HT1080 (cell line): ENCODE measurements at regions not wholly inside any gene's neighbourhood (a gene's known extent, or its start where the extent isn't known, plus 50 kb on each side); places are given as distances from the start of the nearest gene placed in this dataset.
"Not testable (repeated sequence)": the region's sequence is repeated elsewhere in the genome, so short reads cannot be mapped to it uniquely, and the experiment has no call there.

ENCODE experiments used
- DNase-seq: peaks from one replicate; pipeline ENCODE4 v3.0.0-alpha.2; 2015; ENCODE audit warnings: low read depth

- no peak for DNase-seq
These were observed 319.1 kb downstream of the KIF20B start for GRCh38 chr10:90020506-90020905.

DNA sequence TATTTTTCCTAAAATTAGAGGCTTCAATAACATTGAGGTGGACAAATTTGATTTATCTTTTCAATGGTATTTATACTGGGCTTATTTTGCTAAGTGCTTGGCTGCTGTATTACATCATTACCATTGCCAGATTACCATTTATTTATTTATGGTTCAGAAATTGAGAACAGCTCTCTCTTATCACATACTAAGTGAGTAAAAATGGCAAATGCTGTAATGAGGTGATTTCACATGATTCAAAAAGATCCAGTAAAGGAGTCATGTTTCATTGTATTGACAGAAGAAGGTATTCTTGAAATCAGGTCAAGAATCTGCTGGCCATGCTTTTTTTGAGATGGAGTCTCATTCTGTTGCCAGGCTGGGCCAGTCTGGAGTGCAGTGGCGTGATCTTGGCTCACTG, 322.6 kb downstream of the KIF20B start:
- DNase-seq: no peak

DNA sequence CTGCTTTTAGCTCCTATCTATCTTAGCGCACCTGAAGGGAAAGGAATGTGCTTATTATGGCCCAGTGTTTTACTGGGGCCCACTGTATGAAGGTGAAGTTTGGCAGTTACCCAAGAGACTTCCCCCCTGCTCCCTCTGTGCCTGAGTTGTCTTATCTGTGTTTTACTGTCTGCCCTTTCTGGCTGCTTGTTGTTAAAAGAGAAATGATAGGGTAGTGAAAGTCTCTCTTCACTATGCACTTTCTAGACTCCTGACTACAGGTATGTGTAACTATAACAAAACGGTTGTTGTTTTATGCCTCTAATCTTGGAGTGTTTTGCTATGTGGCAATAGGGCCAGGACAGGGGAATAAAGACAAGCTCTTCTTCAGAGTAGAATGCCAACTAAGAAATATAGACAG, 326.9 kb downstream of the KIF20B start:
- DNase-seq: no peak

DNA sequence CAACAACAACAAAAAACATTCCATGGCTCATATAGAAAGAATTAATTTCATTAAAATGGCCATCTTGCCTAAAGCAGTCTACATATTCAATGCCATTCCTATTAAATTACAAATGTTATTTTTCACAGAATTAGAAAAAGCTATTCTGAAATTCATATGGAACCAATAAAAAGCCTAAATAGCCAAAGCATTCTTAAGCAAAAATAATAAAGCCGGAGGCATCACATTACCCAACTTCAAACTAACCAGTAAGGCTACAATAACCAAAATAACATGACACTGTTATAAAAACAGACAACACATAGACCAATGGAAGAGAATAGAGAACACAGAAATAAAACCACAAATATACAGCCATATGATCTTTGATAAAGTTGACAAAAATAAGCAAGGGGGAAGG, 330.4 kb downstream of the KIF20B start:
- no peak for DNase-seq

DNA sequence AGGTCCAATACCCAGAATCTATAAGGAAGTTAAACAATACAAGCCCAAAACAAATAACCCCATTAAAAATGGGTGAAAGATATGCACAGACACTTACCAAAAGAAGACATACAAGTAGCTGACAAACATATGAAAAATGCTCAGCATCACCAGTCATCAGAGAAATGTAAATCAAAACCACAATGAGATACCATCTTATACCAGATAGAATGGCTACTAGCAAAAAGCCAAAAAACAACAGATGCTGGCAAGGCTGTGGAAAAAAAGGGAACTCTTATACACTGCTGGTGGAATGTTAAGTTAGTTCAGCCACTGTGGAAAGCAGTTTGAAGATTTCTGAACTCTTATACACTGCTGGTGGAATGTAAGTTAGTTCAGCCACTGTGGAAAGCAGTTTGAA, 331.1 kb downstream of the KIF20B start:
- no peak for DNase-seq

DNA sequence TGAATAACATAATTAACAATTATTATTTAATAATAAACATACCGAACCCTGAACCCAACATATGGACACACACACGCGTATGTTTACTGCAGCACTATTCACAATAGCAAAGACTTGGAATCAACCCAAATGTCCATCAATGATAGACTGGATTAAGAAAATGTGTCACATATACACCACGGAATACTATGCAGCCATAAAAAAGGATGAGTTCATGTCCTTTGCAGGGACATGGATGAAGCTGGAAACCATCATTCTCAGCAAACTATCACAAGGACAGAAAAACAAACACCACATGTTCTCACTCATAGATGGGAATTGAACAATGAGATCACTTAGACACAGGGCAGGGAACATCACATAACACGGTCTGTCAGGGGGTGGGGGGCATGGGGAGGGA, 333.5 kb downstream of the KIF20B start:
- not testable (repeated sequence) for DNase-seq

DNA sequence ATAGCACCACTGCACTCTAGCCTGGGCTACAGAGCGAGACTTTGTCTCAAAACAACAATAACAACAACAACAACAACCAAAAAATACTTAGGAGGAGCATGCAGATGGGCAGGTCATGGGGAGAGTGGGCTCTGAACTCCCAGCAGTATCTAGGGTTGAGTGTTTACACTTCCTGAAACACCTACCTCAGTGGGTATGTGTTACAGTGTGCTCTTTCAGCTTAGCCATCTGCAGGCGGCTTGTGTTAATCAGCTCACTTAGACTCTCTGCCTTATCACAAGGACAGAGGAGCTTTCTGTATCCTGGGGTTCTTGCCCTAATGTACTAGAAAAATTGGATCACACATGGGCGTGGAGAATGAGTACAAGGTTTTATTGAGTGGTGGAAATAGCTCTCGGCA, 340.2 kb downstream of the KIF20B start:
- DNase-seq: no peak

GRCh38 chr10:90042075-90042474, 340.7 kb downstream of the KIF20B start:
- DNase-seq: no peak

DNA sequence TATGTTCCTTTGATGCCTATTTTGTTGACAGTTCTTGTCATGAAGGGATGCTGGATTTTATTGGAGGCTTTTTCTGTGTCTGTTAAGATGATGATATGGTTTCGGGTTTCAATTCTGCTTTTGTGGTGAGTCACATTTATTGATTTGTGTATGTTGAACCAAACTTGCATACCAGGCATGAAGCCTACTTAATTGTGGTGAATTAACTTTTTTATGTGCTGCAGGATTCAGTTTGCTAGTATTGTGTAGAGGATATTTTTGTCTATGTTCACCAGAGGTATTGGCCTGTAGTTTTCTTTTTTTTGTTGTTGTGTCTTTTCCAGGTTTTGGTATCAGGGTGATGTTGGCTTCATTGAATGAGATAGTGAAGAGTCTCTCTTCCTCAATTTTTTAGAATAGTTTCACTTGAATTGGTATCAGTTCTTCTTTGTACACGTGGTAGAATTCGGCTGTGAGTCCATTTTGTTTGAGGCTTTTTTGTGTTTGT, 345.9 kb downstream of the KIF20B start:
- no peak for DNase-seq

- no peak for DNase-seq
These were observed 349.7 kb downstream of the KIF20B start for GRCh38 chr10:90051053-90051452.

DNA sequence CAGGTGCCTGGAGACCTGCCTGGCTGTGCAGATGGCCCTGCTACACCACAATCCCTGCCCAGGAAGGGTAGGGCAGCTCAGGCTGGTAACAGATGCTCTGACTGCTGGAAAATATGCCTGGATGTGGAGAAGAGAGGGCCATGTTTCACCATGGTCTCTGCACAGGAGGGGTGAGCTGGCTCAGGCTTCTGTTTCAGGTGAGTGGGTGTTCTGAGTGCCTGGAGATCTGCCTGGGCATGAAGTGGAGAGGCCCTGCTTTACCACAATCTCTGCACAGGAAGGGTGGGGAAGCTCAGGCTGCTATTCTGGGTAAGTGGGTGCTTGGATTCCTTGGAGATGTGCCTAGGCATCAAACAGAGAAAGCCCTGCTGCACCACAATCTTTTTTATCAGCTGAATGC, 350.1 kb downstream of the KIF20B start:
- peak; percentile 46 for DNase-seq

DNA sequence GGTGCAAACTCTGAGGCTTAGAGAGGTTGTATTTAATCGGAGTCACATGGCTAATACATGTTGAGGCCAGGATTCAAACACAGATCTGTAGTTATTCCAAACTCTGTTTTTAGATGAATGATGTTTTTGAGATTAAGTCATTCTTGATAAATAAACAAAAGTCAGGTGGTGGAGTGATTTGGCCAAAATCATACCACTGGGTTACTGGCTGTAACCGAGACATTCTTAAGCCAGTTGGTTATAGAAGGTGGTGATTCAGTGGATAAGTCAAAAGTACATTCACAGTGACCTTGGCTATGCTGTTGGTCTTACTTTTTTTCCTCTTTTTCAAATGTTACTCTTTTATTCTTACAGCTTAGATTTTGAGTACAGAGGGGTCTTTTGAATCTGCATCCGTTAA, 361.4 kb downstream of the KIF20B start:
- peak; percentile 15 for DNase-seq

GRCh38 chr10:90064295-90064694, 362.9 kb downstream of the KIF20B start:
- DNase-seq: no peak

DNA sequence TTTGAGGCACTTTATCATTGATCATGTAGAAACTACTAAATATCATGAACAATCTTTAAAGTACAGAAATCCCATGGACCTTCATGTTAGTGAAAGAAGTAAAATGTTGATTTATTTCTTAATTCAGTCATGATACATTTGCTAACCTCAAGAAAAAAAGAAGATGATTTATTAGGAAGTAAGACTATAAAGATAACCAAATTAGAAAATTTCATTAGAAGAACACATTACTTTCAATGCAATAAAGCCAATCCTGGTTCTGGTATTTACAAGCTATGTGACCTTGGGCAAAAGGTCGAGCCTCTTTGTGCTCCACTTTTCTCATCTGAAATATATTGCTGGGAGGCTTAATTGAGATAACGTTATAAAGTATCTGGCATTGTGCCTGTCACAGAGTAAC, 365.0 kb downstream of the KIF20B start:
- DNase-seq: no peak

DNA sequence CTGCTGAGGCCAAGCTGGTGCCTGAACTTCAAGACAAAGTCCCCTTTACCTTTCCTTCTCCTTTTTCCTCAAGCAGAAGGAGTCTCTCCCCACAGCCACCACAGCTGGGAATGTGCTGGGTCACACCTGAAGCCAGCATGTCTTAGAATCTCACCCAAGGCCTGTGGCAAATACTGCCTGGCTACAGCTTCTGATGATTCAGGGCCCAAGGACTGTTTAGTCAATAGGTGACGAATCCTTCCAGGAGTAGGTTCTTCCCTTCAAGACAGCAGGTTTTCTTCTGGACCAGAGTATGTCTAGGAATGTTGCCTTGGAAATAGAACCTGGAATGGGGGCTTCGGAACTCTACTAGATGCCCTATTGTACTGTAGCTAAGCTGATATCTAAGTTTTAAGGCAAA, 374.6 kb downstream of the KIF20B start:
- DNase-seq: peak; percentile 34

DNA sequence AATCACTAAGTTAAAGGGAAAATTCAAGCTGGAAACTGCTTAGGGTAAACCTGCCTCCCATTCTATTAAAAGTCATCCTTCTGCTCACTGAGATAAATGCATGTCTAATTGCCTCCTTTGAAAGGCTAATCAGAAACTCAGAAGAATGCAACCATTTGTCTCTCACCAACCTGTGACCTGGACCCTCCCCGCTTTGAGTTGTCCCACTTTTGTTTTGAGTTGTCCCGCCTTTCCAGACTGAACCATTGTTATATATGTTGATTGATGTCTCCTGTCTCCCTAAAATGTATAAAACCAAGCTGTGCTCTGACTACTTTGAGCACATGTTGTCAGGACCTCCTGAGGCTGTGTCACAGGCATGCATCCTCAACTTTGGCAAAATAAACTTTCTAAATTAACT, 378.4 kb downstream of the KIF20B start:
- no peak for DNase-seq

DNA sequence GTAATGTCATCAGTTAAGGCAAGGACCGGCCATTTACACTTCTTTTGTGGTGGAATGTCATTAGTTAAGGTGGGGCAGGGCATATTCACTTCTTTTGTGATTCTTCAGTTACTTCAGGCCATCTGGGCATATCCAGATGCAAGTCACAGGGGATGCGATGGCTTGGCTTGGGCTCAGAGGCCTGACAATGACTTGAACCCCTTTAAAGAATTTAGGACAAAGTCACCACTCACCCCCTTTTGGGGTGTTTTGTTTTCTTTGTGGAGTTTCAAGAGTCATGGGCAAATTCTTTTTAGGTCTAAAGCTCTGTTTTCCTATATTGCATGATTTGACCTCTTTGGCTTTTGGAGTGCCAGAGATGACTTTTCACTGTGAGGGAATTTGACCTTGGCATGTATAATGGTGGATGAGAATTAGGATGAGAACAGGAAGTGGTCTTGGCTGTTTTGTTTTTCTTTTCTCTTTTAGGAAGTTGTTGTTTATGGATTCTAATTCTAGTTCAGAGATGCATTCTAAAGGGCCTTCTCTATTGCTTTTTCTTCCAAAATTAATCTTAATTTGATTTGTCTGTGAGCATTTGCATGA, 385.3 kb downstream of the KIF20B start:
- not testable (repeated sequence) for DNase-seq

- DNase-seq: peak; percentile 98
These were observed 386.0 kb downstream of the KIF20B start for GRCh38 chr10:90087197-90088023.

DNA sequence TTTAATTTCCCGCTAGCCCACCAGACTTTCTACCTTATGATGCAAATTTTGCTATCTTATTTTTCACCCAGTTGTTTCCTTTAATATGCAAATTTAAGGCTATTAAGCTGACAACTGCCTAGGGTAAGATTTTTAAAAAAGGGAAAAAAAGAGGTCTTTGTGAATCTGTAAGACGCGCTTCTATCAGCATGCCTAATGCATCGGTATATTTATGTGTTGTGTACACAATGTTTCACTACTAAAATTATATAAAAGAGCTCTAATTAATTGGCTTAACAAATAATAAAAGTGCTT, 386.6 kb downstream of the KIF20B start:
- no peak for DNase-seq

DNA sequence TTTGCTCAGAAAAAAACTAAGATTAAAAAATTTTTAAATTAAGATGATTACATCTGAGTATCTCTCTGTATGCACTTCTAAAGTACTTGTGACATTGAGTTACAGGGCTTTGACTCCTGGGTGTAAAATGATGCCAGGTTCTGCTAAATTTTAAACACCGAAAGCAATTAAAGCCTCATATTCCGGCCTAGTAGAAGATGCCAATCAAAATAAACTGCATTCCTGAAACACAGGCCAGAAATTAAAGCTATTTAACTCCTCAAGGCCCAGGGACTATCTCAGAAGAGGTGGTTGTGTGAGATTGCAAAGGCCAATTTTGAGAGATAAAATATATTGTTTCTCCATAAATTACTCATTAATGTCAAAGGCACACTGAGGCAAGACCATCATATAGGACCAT, 388.3 kb downstream of the KIF20B start:
- DNase-seq: no peak

- DNase-seq: no peak
These were observed 394.8 kb downstream of the KIF20B start for GRCh38 chr10:90096196-90096595.

DNA sequence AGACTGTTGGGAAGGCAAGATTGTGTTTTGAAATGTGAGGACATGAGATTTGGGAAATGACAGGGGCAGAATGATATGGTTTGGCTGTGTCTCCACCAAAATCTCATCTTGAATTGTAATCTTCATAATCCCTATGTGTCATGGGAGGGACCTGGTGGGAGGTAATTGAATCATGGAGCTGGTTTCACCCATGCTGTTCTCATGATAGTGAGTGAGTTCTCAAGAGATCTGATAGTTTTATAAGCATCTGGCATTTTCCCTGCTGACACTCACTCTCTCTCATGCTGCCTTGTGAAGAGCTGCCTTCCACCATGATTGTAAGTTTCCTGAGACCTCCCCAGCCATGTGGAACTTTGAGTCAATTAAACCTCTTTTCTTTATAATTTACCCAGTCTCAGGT, 406.2 kb downstream of the KIF20B start:
- not testable (repeated sequence) for DNase-seq

DNA sequence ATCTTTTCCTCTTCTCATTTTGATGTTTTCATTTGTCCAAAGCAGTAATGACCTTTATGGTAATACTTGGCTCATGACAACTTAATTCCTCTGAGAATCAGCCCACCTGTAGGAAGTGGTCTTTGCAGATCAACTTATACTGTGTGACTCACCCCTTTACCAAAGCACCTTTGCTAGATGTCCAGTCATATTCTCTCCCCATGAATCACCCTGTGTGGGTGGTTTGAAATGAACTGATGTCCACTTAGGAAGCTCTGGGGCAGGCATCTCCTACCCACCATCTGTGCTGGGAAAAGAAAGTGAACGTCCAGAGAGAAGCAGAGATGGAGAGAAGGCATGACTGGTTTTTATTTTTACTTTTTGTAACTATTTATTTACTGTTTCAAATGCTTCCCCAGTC, 410.3 kb downstream of the KIF20B start:
- peak; percentile 91 for DNase-seq
